Esophagus squamous epithelium (tissue), 4 donors: ENCODE measurements at regions not wholly inside any gene's neighbourhood (a gene's known extent, or its start where the extent isn't known, plus 50 kb on each side); places are given as distances from the start of the nearest gene placed in this dataset.

Source experiments
- CTCF ChIP-seq, 6 experiments: fragments of 450-650 bp in 4 of 6; fragments of 200-600 bp in 2 of 6; sonication (generic) in 2 of 6; IDR thresholded peaks; one replicate each; pipeline ENCODE4 v1.5.1; 2016 to 2019; ENCODE audit warnings: antibody characterized with exemption in 6 of 6, mild to moderate bottlenecking in 4 of 6, moderate library complexity in 4 of 6
- POLR2A ChIP-seq, 4 donors: fragments of 450-650 bp; IDR thresholded peaks; one replicate each; pipeline ENCODE4 v1.6.1; 2017; ENCODE audit warnings: antibody characterized with exemption in 4 of 4, mild to moderate bottlenecking in 4 of 4, moderate library complexity in 3 of 4

DNA sequence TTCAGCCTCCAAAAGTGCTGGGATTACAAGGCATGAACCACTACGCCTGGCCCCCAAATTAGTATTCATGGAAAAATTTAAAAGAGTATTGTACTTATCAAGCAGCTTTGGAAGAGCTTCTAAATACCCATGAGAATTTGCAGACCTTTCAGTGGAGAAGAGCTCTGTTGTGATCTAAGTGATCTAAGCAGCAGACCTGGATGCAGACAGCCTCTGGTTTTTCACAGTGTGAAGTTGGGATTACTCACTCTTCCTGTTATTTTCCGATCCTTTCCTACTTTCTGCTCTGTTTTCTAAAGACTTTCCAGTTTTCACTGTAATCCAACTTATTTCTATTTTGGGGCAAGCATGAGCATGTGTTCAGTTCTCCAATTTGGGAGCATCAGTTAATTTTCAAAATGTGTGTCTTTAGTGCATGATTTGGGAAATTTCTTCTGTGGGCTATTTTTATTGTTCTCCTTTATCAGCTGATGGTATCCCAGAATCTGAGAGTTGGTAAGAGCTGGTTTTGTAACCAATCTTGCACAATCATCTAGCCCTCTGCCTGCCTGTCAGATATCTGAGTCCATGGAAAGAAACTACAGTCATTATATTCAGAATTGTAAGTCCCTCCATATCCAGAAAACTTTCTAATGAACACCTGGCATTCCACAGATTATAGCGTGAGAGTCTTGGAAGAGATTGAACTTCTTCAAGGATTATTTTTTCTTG, 207.7 kb upstream of the DTNBP1 start:
- TF ChIP-seq CTCF (IDR thresholded peaks at IDR 0.05) (no peak), POLR2A (IDR thresholded peaks at IDR 0.05) (no peak)
